ENCODE measurements at regions not wholly inside any gene's neighbourhood (a gene's known extent, or its start where the extent isn't known, plus 50 kb on each side); places are given as distances from the start of the nearest gene placed in this dataset.

- no peak for DNase-seq (ENCODE audit: low spot score)
These were observed 1144.1 kb downstream of the LRFN5 start for GRCh38 chr14:42750771-42751170.

- no peak for DNase-seq (ENCODE audit: low spot score)
These were observed 1135.4 kb downstream of the LRFN5 start for GRCh38 chr14:42742084-42742483.

DNA sequence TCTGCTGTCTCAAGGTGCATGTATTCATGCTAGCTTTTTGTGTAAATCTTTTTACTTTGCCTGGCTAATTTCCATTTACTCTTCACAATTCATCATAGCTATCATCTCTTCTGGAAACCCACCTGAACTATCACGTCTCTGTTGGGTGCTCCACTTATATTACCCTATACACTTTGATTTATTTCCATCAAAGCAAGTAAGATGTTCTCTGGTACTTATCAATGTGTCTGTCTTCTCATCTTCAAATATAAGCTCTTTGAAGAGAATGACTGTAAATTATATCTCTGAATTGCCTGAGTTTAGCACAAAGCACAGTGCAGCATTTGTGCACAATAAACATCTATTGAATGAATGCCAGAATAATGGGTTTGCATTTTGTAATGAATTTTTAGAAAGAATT, 1129.7 kb downstream of the LRFN5 start:
- DNase-seq (ENCODE audit: low spot score), result no peak

DNA sequence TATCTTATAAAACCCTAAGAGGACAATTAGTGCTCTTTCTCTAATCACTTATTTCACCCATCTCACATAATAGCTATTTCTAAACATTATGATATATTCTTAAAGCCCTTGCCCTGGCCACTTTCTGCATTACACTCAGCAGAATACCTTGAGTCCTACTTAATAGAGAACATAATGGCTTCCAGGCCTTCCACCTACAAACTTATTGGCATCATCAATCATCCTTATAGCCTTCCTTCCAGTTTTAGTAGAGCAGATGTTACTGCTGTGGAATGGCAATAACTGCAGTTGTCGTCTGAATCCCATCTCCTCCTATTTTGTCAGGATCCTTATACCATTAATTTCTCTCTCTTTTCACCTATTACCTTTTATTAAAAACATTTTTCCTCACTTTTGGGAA, 1127.4 kb downstream of the LRFN5 start:
- DNase-seq (ENCODE audit: low spot score), result no peak

DNA sequence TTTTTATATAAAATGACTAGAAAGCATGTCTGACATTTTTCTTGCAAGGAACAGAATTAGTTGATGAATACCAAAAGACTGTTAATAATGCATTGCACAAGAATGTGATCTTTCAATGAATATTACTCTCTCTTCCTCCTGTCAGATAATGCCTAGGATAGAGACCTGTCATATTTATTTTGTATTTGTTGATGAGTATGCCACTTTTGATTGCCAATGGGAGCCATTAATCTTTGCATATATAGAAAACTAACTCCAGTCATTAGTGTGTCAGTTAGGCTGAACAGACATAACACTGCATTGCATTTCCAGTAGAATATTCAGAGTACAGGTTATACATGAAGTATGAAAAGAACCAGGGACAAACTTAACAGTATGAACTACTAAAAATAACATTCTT, 1125.3 kb downstream of the LRFN5 start:
- no peak for DNase-seq (ENCODE audit: low spot score)

- no peak for DNase-seq (ENCODE audit: low spot score)
These were observed 1124.8 kb downstream of the LRFN5 start for GRCh38 chr14:42731480-42731879.

DNA sequence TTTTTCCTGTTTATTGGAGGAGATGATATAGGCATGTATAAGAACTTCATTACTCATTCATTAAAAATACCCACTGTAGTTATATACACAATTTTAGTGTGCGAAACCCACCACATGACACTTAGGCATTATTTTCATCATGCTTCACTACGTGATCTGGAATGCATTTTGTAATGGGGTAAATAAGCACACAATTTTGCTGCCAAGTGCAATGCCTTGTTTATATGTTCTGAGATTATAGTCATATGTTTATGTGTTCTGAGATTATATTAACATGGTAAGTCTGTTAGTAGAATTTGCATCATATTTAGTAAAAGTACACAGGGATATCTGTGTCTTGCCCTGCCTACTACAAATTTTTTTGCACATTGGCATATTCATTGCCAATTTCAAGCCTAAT, 1123.0 kb downstream of the LRFN5 start:
- no peak for DNase-seq (ENCODE audit: low spot score)

DNA sequence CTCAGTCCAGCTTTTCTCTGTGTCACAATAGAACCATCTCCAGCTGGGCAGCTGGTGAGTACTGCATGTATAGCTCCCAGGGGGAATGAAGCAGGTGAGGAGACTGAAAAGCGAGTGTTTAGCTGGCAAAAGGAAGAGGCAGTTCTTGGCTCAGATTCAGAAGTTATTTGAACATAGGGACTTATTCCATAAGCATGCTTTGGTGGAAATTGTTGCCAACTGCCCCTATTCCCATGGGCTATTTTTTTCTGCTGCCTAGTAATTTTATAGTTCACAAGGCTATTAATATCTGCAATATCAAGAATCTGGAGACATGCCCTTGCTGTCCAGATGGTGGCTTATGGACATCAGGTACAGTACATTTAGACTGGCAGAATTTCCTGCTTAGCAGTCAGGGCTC, 1112.7 kb downstream of the LRFN5 start:
- DNase-seq (ENCODE audit: low spot score), result no peak

GRCh38 chr14:42715316-42715715, 1108.6 kb downstream of the LRFN5 start:
- DNase-seq (ENCODE audit: low spot score), result no peak

- DNase-seq (ENCODE audit: low spot score), result no peak
These were observed 1103.4 kb downstream of the LRFN5 start for GRCh38 chr14:42710071-42710470.

- DNase-seq (ENCODE audit: low spot score), result no peak
These were observed 1096.8 kb downstream of the LRFN5 start for GRCh38 chr14:42703501-42703900.

DNA sequence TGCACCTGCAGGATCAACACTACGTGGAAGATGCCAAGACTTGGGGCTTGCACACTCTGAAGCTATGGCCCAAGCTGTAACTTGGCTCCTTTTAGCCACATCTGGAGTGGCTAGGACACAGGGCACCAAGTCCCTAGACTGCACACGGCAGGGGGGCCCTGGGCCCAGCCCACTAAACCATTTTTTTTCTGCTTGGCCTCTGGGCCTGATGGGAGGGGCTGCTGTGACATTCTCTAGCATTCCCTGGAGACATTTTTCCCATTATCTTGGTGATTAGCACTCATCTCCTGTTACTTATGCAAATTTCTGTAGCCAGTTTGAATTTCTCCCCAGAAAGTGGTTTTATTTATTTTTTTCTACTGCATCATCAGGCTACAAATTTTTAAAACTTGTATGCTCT, 1080.7 kb downstream of the LRFN5 start:
- DNase-seq (ENCODE audit: low spot score), result no peak

DNA sequence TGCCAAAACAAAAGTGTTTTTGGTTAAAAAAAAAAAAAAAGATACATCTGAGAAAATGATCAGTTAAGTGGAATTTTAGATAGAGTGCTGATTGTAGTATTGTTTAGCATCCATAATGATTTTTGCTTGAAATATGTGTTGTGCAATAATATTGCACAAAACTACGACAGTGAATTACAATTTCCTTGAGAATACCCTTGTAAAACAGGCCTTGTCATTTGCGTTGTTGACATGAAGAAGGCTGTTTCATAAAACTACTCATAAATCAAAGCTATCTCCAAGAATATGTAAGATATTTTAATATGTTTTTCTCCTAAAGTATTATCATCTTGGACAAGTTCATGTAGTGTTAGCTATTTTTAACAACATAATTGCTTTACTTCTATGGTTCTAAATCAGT, 1077.0 kb downstream of the LRFN5 start:
- no peak for DNase-seq (ENCODE audit: low spot score)

- no peak for DNase-seq (ENCODE audit: low spot score)
These were observed 1070.0 kb downstream of the LRFN5 start for GRCh38 chr14:42676636-42677035.

DNA sequence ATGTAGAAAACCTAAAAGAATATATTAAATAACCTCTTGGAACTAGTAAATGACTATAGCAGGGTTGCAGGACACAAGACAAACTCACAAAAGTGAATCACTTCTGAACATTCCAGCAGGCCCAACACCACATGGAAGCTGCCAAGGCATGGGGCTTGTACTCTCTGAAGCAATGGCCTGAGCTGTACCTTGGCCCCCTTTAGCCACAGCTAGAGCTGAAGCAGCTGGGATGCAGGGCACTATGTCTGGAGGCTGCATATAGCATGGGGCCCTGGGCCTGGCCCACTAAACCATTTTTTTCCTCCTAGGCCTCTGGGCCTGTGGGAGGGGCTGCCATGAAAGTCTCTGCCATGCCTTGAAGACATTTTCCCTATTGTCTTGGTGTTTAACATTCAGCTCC, 1067.3 kb downstream of the LRFN5 start:
- DNase-seq (ENCODE audit: low spot score), result no peak

GRCh38 chr14:42671636-42672035, 1065.0 kb downstream of the LRFN5 start:
- no peak for DNase-seq (ENCODE audit: low spot score)

- no peak for DNase-seq (ENCODE audit: low spot score)
These were observed 1058.4 kb downstream of the LRFN5 start for GRCh38 chr14:42665083-42665482.

GRCh38 chr14:42664190-42664589, 1057.5 kb downstream of the LRFN5 start:
- no peak for DNase-seq (ENCODE audit: low spot score)

GRCh38 chr14:42654707-42655106, 1048.0 kb downstream of the LRFN5 start:
- no peak for DNase-seq (ENCODE audit: low spot score)

- DNase-seq (ENCODE audit: low spot score), result no peak
These were observed 1036.1 kb downstream of the LRFN5 start for GRCh38 chr14:42642787-42643186.

- no peak for DNase-seq (ENCODE audit: low spot score)
These were observed 1026.9 kb downstream of the LRFN5 start for GRCh38 chr14:42633504-42634095.

DNA sequence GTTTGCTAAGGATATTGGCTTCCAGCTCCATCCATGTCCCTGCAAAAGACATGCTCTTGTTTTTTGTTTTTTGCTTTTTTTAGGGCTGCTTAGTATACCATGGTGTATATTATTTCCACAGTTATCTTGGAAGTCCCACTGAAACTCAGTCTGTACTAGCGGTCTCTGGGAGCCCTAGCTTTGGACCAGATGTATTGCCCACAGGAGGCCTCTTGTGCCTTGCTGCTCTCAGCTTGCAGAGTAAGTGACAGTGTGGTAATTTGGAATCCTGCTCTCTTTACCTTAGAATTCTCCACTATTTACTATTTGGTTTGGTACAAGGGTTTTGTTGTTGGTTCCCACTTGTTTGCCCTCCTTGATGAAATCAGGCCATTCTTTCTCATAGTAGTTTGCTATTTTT, 1022.9 kb downstream of the LRFN5 start:
- DNase-seq (ENCODE audit: low spot score), result no peak

DNA sequence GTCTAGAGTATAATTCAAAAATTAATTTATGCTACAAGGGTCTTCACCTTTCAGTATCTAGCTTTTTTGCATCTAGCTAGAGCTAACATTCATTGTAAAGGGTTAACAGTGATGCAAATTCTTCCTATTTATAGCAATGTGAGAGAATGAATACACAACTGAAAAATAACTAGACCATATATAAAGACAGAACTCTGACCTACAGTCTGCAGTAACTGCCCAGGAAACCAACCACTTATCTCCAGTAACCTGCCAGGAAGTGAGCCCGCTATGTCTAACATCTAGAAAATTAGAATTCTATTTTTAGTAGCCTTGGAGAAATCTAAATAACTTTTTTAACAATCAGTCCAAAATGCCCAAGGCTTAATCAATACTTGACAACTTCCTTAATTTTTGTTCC, 1021.9 kb downstream of the LRFN5 start:
- no peak for DNase-seq (ENCODE audit: low spot score)

GRCh38 chr14:42626986-42627385, 1020.3 kb downstream of the LRFN5 start:
- no peak for DNase-seq (ENCODE audit: low spot score)
